ENCODE measurements at regions not wholly inside any gene's neighbourhood (a gene's known extent, or its start where the extent isn't known, plus 50 kb on each side); places are given as distances from the start of the nearest gene placed in this dataset.

DNA sequence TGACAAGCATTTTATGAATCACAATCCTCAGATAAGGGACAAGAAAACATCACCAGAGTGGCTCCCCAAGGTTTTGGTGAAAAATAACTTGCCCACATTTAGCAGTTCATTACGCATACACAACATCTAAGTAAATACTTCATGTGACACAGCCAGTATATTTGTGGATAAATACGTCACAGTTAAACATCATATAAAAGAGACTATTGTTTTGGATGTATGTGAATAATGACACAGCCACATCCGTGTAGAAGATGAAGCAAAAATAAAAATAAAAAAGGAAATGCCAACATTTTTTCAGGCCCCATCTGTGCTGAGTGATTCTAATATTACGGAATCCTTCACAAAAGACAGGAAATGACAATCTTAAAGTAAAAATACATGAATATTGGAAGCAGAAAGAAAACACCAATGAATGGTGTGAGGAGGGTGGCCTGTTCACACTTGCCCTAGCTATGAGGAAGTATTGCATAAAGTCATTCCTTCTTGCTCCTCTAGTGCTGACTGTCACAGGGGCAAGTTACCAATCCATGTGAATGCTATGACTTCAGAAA lies 457.1 kb downstream of the KLF12 start:
- no peak for DNase-seq
- no peaks in the 10 kb centered on the region for H4K20me1 ChIP-seq (ENCODE audit: insufficient read depth, low read length)
- TF ChIP-seq, protein P1, sequence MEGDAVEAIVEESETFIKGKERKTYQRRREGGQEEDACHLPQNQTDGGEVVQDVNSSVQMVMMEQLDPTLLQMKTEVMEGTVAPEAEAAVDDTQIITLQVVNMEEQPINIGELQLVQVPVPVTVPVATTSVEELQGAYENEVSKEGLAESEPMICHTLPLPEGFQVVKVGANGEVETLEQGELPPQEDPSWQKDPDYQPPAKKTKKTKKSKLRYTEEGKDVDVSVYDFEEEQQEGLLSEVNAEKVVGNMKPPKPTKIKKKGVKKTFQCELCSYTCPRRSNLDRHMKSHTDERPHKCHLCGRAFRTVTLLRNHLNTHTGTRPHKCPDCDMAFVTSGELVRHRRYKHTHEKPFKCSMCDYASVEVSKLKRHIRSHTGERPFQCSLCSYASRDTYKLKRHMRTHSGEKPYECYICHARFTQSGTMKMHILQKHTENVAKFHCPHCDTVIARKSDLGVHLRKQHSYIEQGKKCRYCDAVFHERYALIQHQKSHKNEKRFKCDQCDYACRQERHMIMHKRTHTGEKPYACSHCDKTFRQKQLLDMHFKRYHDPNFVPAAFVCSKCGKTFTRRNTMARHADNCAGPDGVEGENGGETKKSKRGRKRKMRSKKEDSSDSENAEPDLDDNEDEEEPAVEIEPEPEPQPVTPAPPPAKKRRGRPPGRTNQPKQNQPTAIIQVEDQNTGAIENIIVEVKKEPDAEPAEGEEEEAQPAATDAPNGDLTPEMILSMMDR (IDR thresholded peaks at IDR 0.05) = no peak
- no peaks in the 10 kb centered on the region for H3K4me1 ChIP-seq (ENCODE audit: control insufficient read depth in 1 of 2, insufficient read depth in 2 of 2, low read length in 2 of 2)
- Mint-ChIP-seq H3K4me3 (no peak overlapping the region), H3K36me3 (no peaks in the 10 kb centered on the region), H3K4me1 (no peaks in the 10 kb centered on the region), H3K27me3 (ENCODE audit: low read depth in 3 of 3) (no peaks in the 10 kb centered on the region), H3K9me3 (peaks cover 0 to 5% (median 0%) of the 10 kb centered on the region in 7 donors), H3K27ac (no peak overlapping the region)
- H3K79me2 ChIP-seq (ENCODE audit: insufficient read depth, low read length) = no peaks in the 10 kb centered on the region
- H3K27me3 ChIP-seq (ENCODE audit: control insufficient read depth in 2 of 2, insufficient read depth in 2 of 2, low read length in 2 of 2) = no peaks in the 10 kb centered on the region
- no peaks in the 10 kb centered on the region for H3K9me3 ChIP-seq (replicated peaks in 1 of 2; ENCODE audit: control insufficient read depth in 1 of 2, insufficient read depth in 1 of 2, low read length in 2 of 2)
- H3K36me3 ChIP-seq (replicated peaks in 1 of 2; ENCODE audit: control insufficient read depth in 1 of 2, insufficient read depth in 2 of 2, low read length in 2 of 2) = no peaks in the 10 kb centered on the region
- no peak overlapping the region for H3K9ac ChIP-seq (ENCODE audit: insufficient read depth, low read length, poor library complexity, severe bottlenecking)
- H2AFZ ChIP-seq (ENCODE audit: insufficient read depth, low read depth, low read length, poor library complexity, severe bottlenecking) = no peak overlapping the region
- H3K4me3 ChIP-seq (replicated peaks in 1 of 3; ENCODE audit: low read depth in 2 of 3, low read length in 3 of 3) = no peak overlapping the region
- H3K27ac ChIP-seq (ENCODE audit: low read depth in 1 of 2, low read length in 2 of 2) = no peak overlapping the region
- WGBS (ENCODE audit: insufficient coverage) = no CpG with 5 or more reads among the region's 4 CpGs
- H3K4me2 ChIP-seq (replicated peaks; ENCODE audit: extremely low read depth, low read length, poor library complexity, severe bottlenecking) = no peak overlapping the region
- intact Hi-C loops (cut with micrococcal nuclease) = no loop called here

GRCh38 chr13:73676550-73677047 lies 457.6 kb downstream of the KLF12 start:
- Histone ChIP-seq H3K9me3 (replicated peaks in 1 of 2; ENCODE audit: control insufficient read depth in 1 of 2, insufficient read depth in 1 of 2, low read length in 2 of 2) (no peaks in the 10 kb centered on the region), H3K4me3 (replicated peaks in 1 of 3; ENCODE audit: low read depth in 2 of 3, low read length in 3 of 3) (no peak overlapping the region), H2AFZ (ENCODE audit: insufficient read depth, low read depth, low read length, poor library complexity, severe bottlenecking) (no peak overlapping the region), H4K20me1 (ENCODE audit: insufficient read depth, low read length) (no peaks in the 10 kb centered on the region), H3K9ac (ENCODE audit: insufficient read depth, low read length, poor library complexity, severe bottlenecking) (no peak overlapping the region), H3K27ac (ENCODE audit: low read depth in 1 of 2, low read length in 2 of 2) (no peak overlapping the region), H3K36me3 (replicated peaks in 1 of 2; ENCODE audit: control insufficient read depth in 1 of 2, insufficient read depth in 2 of 2, low read length in 2 of 2) (no peaks in the 10 kb centered on the region), H3K4me1 (ENCODE audit: control insufficient read depth in 1 of 2, insufficient read depth in 2 of 2, low read length in 2 of 2) (no peaks in the 10 kb centered on the region), H3K79me2 (ENCODE audit: insufficient read depth, low read length) (no peaks in the 10 kb centered on the region), H3K27me3 (ENCODE audit: control insufficient read depth in 2 of 2, insufficient read depth in 2 of 2, low read length in 2 of 2) (no peaks in the 10 kb centered on the region), H3K4me2 (replicated peaks; ENCODE audit: extremely low read depth, low read length, poor library complexity, severe bottlenecking) (no peak overlapping the region)
- Mint-ChIP-seq H3K36me3 (no peaks in the 10 kb centered on the region), H3K9me3 (peaks cover 0 to 3% (median 0%) of the 10 kb centered on the region in 7 donors), H3K27ac (no peak overlapping the region), H3K27me3 (ENCODE audit: low read depth in 3 of 3) (no peaks in the 10 kb centered on the region), H3K4me3 (no peak overlapping the region), H3K4me1 (no peaks in the 10 kb centered on the region)
- WGBS (ENCODE audit: insufficient coverage) = no CpG with 5 or more reads among the region's 2 CpGs
- TF ChIP-seq, protein P1 (IDR thresholded peaks at IDR 0.05) = no peak
- intact Hi-C loops (cut with micrococcal nuclease) = no loop called here
- DNase-seq = no peak

Data from CD14-positive monocyte (primary cell).